AG10803 (cell line): ENCODE measurements at regions not wholly inside any gene's neighbourhood (a gene's known extent, or its start where the extent isn't known, plus 50 kb on each side); places are given as distances from the start of the nearest gene placed in this dataset.
"Not testable (repeated sequence)": the region's sequence is repeated elsewhere in the genome, so short reads cannot be mapped to it uniquely, and the experiment has no call there.

Source experiments
- DNase-seq: peaks from one replicate; pipeline ENCODE4 v3.0.0; 2010; ENCODE audit warnings: low read depth
- H3K4me3 ChIP-seq: 2 replicates; pipeline ENCODE4 v1.5.1; 2011; ENCODE audit warnings: mild to moderate bottlenecking, low read length, control low read depth
- CTCF ChIP-seq: conservative IDR thresholded peaks from 2 replicates; pipeline ENCODE4 v1.5.1; 2011; ENCODE audit warnings: mild to moderate bottlenecking, low read length, control low read depth, inconsistent platforms

GRCh38 chr6:127406722-127407121, 52.5 kb downstream of the KIAA0408 start:
- not testable (repeated sequence) for H3K4me3 ChIP-seq, DNase-seq

GRCh38 chr6:127406122-127406521, 53.1 kb downstream of the KIAA0408 start:
- no peak for DNase-seq
- TF ChIP-seq CTCF, result no peak

GRCh38 chr6:127404594-127405178, 54.5 kb downstream of the KIAA0408 start:
- H3K4me3 ChIP-seq, result no peak overlapping the region
- no peak for DNase-seq
- no peak for TF ChIP-seq CTCF

More at GRCh38 chr6:127406122-127406521, 53.1 kb downstream of the KIAA0408 start:
- H3K4me3 ChIP-seq, result no peak overlapping the region

GRCh38 chr6:127404133-127404532, 55.1 kb downstream of the KIAA0408 start:
- TF ChIP-seq CTCF, result no peak
- H3K4me3 ChIP-seq, result no peak overlapping the region
- DNase-seq, result no peak

GRCh38 chr6:127403636-127404035, 55.6 kb downstream of the KIAA0408 start:
- no peak overlapping the region for H3K4me3 ChIP-seq
- DNase-seq, result no peak
- no peak for TF ChIP-seq CTCF

- no peak for TF ChIP-seq CTCF
- DNase-seq, result no peak
- no peak overlapping the region for H3K4me3 ChIP-seq
Observed at GRCh38 chr6:127402890-127403617, 56.1 kb downstream of the KIAA0408 start.

- DNase-seq, result no peak
- no peak for TF ChIP-seq CTCF
Observed at GRCh38 chr6:127397729-127398630, 54.6 kb upstream of the ECHDC1 start.

GRCh38 chr6:127397171-127397597, 53.8 kb upstream of the ECHDC1 start:
- not testable (repeated sequence) for H3K4me3 ChIP-seq, DNase-seq

More at GRCh38 chr6:127397729-127398630, 54.6 kb upstream of the ECHDC1 start:
- H3K4me3 ChIP-seq, result peak overlapping the region; percentile 7; the same call in 1 of the 2 replicates
